ENCODE measurements at regions not wholly inside any gene's neighbourhood (a gene's known extent, or its start where the extent isn't known, plus 50 kb on each side); places are given as distances from the start of the nearest gene placed in this dataset.

DNA sequence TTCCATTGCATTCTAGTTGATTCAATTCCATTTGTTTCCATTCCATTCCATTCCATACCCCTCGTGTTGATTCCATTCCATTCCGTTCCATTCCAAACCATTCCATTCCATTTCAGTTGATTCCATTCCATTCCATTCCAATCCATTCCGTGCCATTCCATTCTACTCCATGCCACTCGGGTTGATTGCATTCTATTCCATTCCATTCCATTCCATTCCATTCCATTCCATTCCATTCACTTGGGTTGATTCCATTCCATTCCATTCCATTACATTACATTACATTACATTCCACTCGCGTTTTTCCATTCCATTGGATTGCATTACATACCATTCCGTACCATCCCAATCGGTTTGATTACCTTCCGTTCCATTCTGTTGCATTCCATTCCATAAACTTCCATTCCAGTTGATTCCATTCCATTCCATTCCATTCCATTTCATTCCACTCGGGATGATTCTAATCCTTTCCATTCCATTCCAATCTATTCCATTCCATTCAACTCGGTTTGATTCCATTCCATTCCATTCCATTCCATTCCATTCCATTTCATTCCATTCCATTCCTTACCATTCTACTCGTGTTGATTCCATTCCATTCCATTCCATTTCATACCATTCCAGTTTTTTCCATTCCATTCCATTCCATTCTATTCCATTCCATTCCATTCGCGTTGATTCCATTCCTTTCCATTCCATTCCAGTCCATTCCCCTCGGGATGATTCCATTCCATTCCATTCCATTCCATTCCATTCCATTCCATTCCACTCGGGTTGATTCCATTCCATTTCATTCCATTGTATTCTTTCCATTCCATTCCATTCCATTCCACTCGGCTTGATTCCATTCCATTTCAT, 1140.4 kb downstream of the RPIA start:
- TF ChIP-seq EZH2 (IDR thresholded peaks at IDR 0.05; ENCODE audit: low read depth) = no peak
- TF ChIP-seq, protein P1, sequence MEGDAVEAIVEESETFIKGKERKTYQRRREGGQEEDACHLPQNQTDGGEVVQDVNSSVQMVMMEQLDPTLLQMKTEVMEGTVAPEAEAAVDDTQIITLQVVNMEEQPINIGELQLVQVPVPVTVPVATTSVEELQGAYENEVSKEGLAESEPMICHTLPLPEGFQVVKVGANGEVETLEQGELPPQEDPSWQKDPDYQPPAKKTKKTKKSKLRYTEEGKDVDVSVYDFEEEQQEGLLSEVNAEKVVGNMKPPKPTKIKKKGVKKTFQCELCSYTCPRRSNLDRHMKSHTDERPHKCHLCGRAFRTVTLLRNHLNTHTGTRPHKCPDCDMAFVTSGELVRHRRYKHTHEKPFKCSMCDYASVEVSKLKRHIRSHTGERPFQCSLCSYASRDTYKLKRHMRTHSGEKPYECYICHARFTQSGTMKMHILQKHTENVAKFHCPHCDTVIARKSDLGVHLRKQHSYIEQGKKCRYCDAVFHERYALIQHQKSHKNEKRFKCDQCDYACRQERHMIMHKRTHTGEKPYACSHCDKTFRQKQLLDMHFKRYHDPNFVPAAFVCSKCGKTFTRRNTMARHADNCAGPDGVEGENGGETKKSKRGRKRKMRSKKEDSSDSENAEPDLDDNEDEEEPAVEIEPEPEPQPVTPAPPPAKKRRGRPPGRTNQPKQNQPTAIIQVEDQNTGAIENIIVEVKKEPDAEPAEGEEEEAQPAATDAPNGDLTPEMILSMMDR (conservative IDR thresholded peaks at IDR 0.05) = no peak
